ENCODE measurements at regions not wholly inside any gene's neighbourhood (a gene's known extent, or its start where the extent isn't known, plus 50 kb on each side); places are given as distances from the start of the nearest gene placed in this dataset.
"Not testable (repeated sequence)": the region's sequence is repeated elsewhere in the genome, so short reads cannot be mapped to it uniquely, and the experiment has no call there.

DNA sequence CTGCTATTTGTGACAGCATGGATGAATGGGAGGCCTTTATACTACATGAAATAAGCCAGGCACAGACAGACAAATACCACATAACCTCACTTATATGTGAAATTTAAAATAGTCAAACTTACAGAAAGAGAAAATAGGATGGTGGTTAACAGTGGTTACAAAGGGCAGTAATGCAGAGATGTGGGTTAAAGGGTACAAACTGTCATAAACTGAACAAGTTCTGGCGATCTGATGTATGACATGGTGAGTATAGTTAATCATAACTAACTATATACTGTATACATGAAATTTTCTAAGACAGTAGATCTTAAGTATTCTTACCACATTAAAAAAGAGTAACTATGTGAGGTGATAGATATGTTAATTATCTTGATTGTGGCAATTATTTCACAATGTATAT is 558.1 kb upstream of the ZNF804A start:
- no peak for DNase-seq (ENCODE audit: low read depth)
- no peak for TF ChIP-seq CTCF (IDR thresholded peaks at IDR 0.05; ENCODE audit: control insufficient read depth, extremely low read depth, insufficient read depth)
- no peak overlapping the region for H3K4me3 ChIP-seq (ENCODE audit: low read depth, low read length)

DNA sequence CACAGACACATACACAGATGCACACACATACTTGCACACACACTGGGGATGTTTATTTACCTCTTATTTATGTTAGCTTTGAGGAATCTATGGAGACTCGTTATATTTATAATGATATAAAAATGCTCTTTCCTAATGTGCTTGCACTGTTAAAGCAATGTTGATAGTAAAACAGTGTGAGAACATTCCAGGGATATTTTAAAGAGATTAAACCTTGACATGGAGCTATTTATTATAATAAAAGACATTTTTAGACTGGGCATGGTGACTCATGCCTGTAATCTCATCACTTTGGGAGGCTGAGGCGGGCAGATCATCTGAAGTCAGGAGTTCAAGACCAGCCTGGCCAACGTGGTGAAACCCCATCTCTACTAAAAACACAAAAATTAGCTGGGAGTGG is 557.3 kb upstream of the ZNF804A start:
- H3K4me3 ChIP-seq (ENCODE audit: low read depth, low read length), result no peak overlapping the region
- DNase-seq (ENCODE audit: low read depth), result peak; percentile 1
- no peak for TF ChIP-seq CTCF (IDR thresholded peaks at IDR 0.05; ENCODE audit: control insufficient read depth, extremely low read depth, insufficient read depth)

DNA sequence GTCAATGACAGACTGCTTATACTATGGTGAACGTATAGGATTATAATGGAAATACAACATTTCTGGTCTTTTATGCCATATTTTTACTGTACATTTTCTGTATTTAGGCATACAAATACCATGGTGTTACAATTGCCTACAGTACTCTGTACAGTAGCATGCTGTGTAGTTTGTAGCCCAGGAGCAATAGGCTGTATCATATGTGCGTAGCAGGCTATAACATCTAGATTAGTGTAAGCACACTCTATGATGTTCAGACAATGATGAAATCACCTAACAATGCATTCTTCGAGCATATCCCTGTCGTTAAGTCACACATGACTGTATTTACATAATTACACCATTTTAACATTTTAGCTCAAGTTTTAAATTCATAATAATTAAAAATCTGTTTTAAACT is 556.6 kb upstream of the ZNF804A start:
- H3K4me3 ChIP-seq (ENCODE audit: low read depth, low read length), result no peak overlapping the region
- no peak for DNase-seq (ENCODE audit: low read depth)
- no peak for TF ChIP-seq CTCF (IDR thresholded peaks at IDR 0.05; ENCODE audit: control insufficient read depth, extremely low read depth, insufficient read depth)

DNA sequence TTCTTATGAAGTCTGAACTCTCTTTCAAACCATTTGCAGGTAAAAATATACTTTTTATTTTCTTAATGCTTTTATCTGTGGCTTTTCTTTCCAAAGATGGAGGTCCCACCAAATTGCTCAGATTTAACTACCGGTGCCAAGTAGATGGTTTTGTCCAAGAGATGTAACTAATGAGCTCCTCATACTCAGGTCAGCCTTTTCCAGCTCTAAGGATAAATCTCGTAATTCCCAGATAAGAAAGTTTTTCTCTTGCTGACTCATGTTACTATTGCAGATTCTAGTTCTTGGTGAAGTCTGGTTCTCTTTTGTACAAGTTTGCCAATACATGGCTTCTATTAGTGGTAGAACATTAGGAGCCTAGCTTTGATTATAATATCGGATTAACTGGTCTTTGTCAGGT is 550.8 kb upstream of the ZNF804A start:
- TF ChIP-seq CTCF (IDR thresholded peaks at IDR 0.05; ENCODE audit: control insufficient read depth, extremely low read depth, insufficient read depth), result no peak
- DNase-seq (ENCODE audit: low read depth), result no peak
- H3K4me3 ChIP-seq (ENCODE audit: low read depth, low read length), result no peak overlapping the region

GRCh38 chr2:184049566-184049965 is 548.8 kb upstream of the ZNF804A start:
- no peak overlapping the region for H3K4me3 ChIP-seq (ENCODE audit: low read depth, low read length)
- TF ChIP-seq CTCF (IDR thresholded peaks at IDR 0.05; ENCODE audit: control insufficient read depth, extremely low read depth, insufficient read depth), result no peak
- no peak for DNase-seq (ENCODE audit: low read depth)

DNA sequence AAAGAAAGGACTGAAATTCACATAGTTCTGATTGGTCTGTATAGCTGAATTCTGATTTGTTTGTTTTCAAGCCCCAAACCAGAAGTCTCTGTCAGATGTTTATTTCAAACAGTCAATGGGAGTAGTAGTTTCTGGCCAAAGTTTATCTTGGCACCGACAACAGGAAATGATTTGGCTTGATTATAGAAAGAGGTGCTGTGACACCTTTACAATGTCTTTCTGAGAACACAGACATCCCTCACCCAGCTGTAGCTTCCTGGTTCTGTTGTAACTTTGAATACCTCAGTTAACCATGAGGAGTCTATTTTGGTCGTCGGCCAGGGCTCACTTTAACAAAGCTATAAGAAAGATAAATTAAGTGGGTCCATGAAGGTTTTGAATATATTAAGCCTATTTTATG is 545.0 kb upstream of the ZNF804A start:
- no peak for TF ChIP-seq CTCF (IDR thresholded peaks at IDR 0.05; ENCODE audit: control insufficient read depth, extremely low read depth, insufficient read depth)
- peak; percentile 72 for DNase-seq (ENCODE audit: low read depth)

DNA sequence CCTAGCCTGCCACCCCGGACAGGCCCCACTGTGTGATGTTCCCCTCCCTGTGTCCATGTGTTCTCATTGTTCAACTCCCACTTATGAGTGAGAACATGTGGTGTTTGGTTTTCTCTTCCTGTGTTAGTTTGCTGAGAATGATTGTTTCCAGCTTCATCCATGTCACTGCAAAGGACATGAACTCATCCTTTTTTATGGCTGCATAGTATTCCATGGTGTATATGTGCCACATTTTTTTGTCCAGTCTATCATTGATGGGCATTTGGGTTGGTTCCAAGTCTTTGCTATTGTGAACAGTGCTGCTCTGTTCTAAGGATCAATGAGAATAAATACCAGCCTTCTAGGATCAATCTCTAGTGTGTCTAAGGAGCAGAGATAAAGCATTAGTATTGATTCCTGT is 543.9 kb upstream of the ZNF804A start:
- not testable (repeated sequence) for H3K4me3 ChIP-seq (ENCODE audit: low read depth, low read length); DNase-seq (ENCODE audit: low read depth)

More for the DNA sequence above, 545.0 kb upstream of the ZNF804A start:
- no peak overlapping the region for H3K4me3 ChIP-seq (ENCODE audit: low read depth, low read length)

DNA sequence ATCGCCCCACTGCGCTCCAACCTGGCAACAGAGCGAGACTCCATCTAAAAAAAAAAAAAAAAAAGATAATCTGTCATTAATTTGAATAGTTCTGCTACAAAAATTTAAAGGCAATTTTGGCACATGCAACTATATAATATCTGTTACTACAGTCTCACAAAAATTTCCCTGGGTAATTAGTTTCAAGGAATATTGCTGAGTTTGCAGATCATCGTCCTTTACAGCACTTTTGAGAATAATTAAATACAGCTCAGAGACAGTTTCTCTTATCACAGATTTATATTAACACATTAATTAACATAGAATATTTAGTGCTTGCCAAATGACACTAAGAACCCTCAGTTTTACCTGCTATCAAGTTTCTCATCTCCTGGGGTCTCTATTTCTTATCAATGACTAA is 540.4 kb upstream of the ZNF804A start:
- DNase-seq (ENCODE audit: low read depth), result no peak
- no peak for TF ChIP-seq CTCF (IDR thresholded peaks at IDR 0.05; ENCODE audit: control insufficient read depth, extremely low read depth, insufficient read depth)
- no peak overlapping the region for H3K4me3 ChIP-seq (ENCODE audit: low read depth, low read length)

DNA sequence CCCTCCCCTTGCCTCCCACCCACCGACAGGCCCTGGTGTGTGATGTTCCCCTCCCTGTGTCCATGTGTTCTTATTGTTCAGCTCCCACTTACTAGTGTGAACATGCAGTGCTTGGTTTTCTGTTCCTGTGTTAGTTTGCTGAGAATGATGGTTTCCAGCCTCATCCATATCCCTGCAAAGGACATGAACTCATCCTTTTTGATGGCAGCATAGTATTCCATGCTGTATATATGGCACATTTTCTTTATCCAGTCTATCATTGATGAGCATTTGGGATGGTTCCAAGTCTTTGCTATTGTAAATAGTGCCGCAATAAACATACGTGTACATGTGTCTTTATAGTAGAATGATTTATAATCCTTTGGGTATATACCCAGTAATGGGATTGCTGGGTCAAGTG is 538.1 kb upstream of the ZNF804A start:
- DNase-seq (ENCODE audit: low read depth); H3K4me3 ChIP-seq (ENCODE audit: low read depth, low read length): not testable (repeated sequence)

Data from LNCaP clone FGC (cell line).